ENCODE measurements at regions not wholly inside any gene's neighbourhood (a gene's known extent, or its start where the extent isn't known, plus 50 kb on each side); places are given as distances from the start of the nearest gene placed in this dataset.
A peak's percentile ranks its signal among the peaks of the same experiment; 100 is the strongest.
"Not testable (repeated sequence)": the region's sequence is repeated elsewhere in the genome, so short reads cannot be mapped to it uniquely, and the experiment has no call there.

GRCh38 chr3:124140746-124141145, 148.8 kb upstream of the ROPN1 start:
- no peak for DNase-seq

- no peak for DNase-seq
Measured at GRCh38 chr3:124142389-124142970, 150.6 kb upstream of the ROPN1 start.

GRCh38 chr3:124143047-124143446, 151.1 kb upstream of the ROPN1 start:
- DNase-seq: no peak

- DNase-seq: no peak
Measured at GRCh38 chr3:124144035-124144814, 152.3 kb upstream of the ROPN1 start.

- no peak for DNase-seq
Measured at GRCh38 chr3:124147429-124147828, 155.5 kb upstream of the ROPN1 start.

- no peak for DNase-seq
Measured at GRCh38 chr3:124147946-124148345, 156.0 kb upstream of the ROPN1 start.

- DNase-seq: no peak
Measured at GRCh38 chr3:124149081-124149480, 157.2 kb upstream of the ROPN1 start.

- no peak for DNase-seq
Measured at GRCh38 chr3:124149771-124150170, 157.8 kb upstream of the ROPN1 start.

GRCh38 chr3:124152891-124153290, 161.0 kb upstream of the ROPN1 start:
- DNase-seq: not testable (repeated sequence)

GRCh38 chr3:124156866-124157712, 165.2 kb upstream of the ROPN1 start:
- DNase-seq: no peak

- DNase-seq: no peak
Measured at GRCh38 chr3:124157748-124158147, 165.8 kb upstream of the ROPN1 start.

GRCh38 chr3:124158168-124158881, 166.4 kb upstream of the ROPN1 start:
- DNase-seq: no peak

GRCh38 chr3:124161448-124161847, 169.5 kb upstream of the ROPN1 start:
- DNase-seq: no peak

- DNase-seq: no peak
Measured at GRCh38 chr3:124163689-124164088, 171.8 kb upstream of the ROPN1 start.

- no peak for DNase-seq
Measured at GRCh38 chr3:124168271-124168670, 176.3 kb upstream of the ROPN1 start.

GRCh38 chr3:124172283-124172682, 180.4 kb upstream of the ROPN1 start:
- DNase-seq: no peak

GRCh38 chr3:124172816-124173215, 180.9 kb upstream of the ROPN1 start:
- DNase-seq: no peak

- DNase-seq: peak; percentile 72
Measured at GRCh38 chr3:124174476-124174875, 182.6 kb upstream of the ROPN1 start.

- DNase-seq: no peak
Measured at GRCh38 chr3:124174910-124175874, 183.3 kb upstream of the ROPN1 start.

GRCh38 chr3:124177071-124177470, 185.1 kb upstream of the ROPN1 start:
- DNase-seq: no peak

GRCh38 chr3:124178531-124178930, 186.6 kb upstream of the ROPN1 start:
- DNase-seq: no peak

GRCh38 chr3:124200407-124200806, 208.5 kb upstream of the ROPN1 start:
- no peak for DNase-seq
